Fibroblast of lung (primary cell): ENCODE measurements at regions not wholly inside any gene's neighbourhood (a gene's known extent, or its start where the extent isn't known, plus 50 kb on each side); places are given as distances from the start of the nearest gene placed in this dataset.

Experiments used
- DNase-seq, 2 donors: peaks; one replicate each; pipeline versions ENCODE4 v3.0.0 to v3.0.0-alpha.2; 2010; ENCODE audit warnings: low read depth in 2 of 2
- H2AFZ ChIP-seq: 2 replicates; pipeline ENCODE4 v1.5.1; 2012; ENCODE audit warnings: low read length, control low read depth, inconsistent platforms
- H3K27ac ChIP-seq: 2 replicates; pipeline ENCODE4 v1.5.1; 2011; ENCODE audit warnings: low read length, control low read depth; ENCODE audit not compliant: insufficient read depth
- H3K27me3 ChIP-seq: 2 replicates; pipeline ENCODE4 v1.5.1; 2011; ENCODE audit warnings: mild to moderate bottlenecking, low read length; ENCODE audit not compliant: control insufficient read depth, insufficient read depth
- H3K36me3 ChIP-seq: 2 replicates; pipeline ENCODE4 v1.5.1; 2011; ENCODE audit warnings: low read length; ENCODE audit not compliant: control insufficient read depth, insufficient read depth
- H3K4me1 ChIP-seq: 2 replicates; pipeline ENCODE4 v1.5.1; 2011; ENCODE audit warnings: low read length; ENCODE audit not compliant: control insufficient read depth, insufficient read depth; ENCODE audit errors: extremely low read depth
- H3K4me2 ChIP-seq: 2 replicates; pipeline ENCODE4 v1.5.1; 2011; ENCODE audit warnings: low read length, control low read depth; ENCODE audit not compliant: insufficient read depth; ENCODE audit errors: extremely low read depth
- H3K4me3 ChIP-seq, 4 experiments: fragments of 200-600 bp in 1 of 4; sonication (generic) in 1 of 4; replicated peaks in 1 of 4; 2 replicates each; pipeline ENCODE4 v1.5.1; 2011 to 2016; ENCODE audit warnings: low read length in 4 of 4, low read depth in 3 of 4, mild to moderate bottlenecking in 3 of 4, control low read depth in 2 of 4, inconsistent platforms in 1 of 4, mixed read lengths in 1 of 4; ENCODE audit not compliant: insufficient read depth in 1 of 4; ENCODE audit errors: control extremely low read depth in 1 of 4
- H3K79me2 ChIP-seq: 2 replicates; pipeline ENCODE4 v1.5.1; 2012; ENCODE audit warnings: mild to moderate bottlenecking, low read length, inconsistent platforms; ENCODE audit not compliant: control insufficient read depth, insufficient read depth
- H3K9ac ChIP-seq: 2 replicates; pipeline ENCODE4 v1.5.1; 2011; ENCODE audit warnings: mild to moderate bottlenecking, low read length, control low read depth; ENCODE audit not compliant: insufficient read depth
- H3K9me3 ChIP-seq: 2 replicates; pipeline ENCODE4 v1.5.1; 2012; ENCODE audit warnings: low read depth, low read length; ENCODE audit not compliant: control insufficient read depth, insufficient read depth
- H4K20me1 ChIP-seq: 2 replicates; pipeline ENCODE4 v1.5.1; 2011; ENCODE audit warnings: low read length; ENCODE audit not compliant: control insufficient read depth, insufficient read depth; ENCODE audit errors: extremely low read depth
- CTCF ChIP-seq, 2 donors: IDR thresholded peaks in 1 of 2; conservative IDR thresholded peaks in 1 of 2; 1 replicate in 1 of 2; 2 replicates in 1 of 2; pipeline ENCODE4 v1.5.1; 2011 to 2012; ENCODE audit warnings: low read length in 2 of 2, control low read depth in 1 of 2, inconsistent platforms in 1 of 2, low read depth in 1 of 2, mild to moderate bottlenecking in 1 of 2
- EZH2 ChIP-seq: IDR thresholded peaks from 2 replicates; pipeline ENCODE4 v1.5.1; 2012; ENCODE audit warnings: low read length, control low read depth, mild to moderate bottlenecking; ENCODE audit errors: missing control alignments

GRCh38 chr9:14529629-14530028 lies 163.6 kb downstream of the ZDHHC21 start:
- no peak for TF ChIP-seq EZH2
- H3K27ac ChIP-seq = no peak overlapping the region
- DNase-seq = no peak

GRCh38 chr9:14529054-14529453 lies 164.2 kb downstream of the ZDHHC21 start:
- Histone ChIP-seq H3K4me3 (no peak overlapping the region), H4K20me1 (no peaks in the 10 kb centered on the region), H3K79me2 (no peaks in the 10 kb centered on the region), H3K9me3 (no peaks in the 10 kb centered on the region), H3K4me1 (no peaks in the 10 kb centered on the region), H3K36me3 (no peaks in the 10 kb centered on the region), H3K27ac (no peak overlapping the region), H3K4me2 (no peak overlapping the region), H3K27me3 (no peaks in the 10 kb centered on the region), H2AFZ (no peak overlapping the region), H3K9ac (no peak overlapping the region)
- no peak for TF ChIP-seq CTCF (conservative IDR thresholded peaks at IDR 0.05 in 1 of 2, IDR thresholded peaks at IDR 0.05 in 1 of 2; ENCODE audit: low read depth in 1 of 2, low read length in 2 of 2)
- no peak for TF ChIP-seq EZH2
- DNase-seq = no peak

More at GRCh38 chr9:14529629-14530028, 163.6 kb downstream of the ZDHHC21 start:
- Histone ChIP-seq H3K36me3 (no peaks in the 10 kb centered on the region), H4K20me1 (no peaks in the 10 kb centered on the region), H3K9me3 (no peaks in the 10 kb centered on the region), H3K79me2 (no peaks in the 10 kb centered on the region), H2AFZ (no peak overlapping the region), H3K4me2 (no peak overlapping the region), H3K4me3 (no peak overlapping the region), H3K9ac (no peak overlapping the region), H3K4me1 (no peaks in the 10 kb centered on the region), H3K27me3 (no peaks in the 10 kb centered on the region)

- no peak overlapping the region for H3K27ac ChIP-seq
- no peak overlapping the region for H3K4me3 ChIP-seq
- H3K79me2 ChIP-seq = no peaks in the 10 kb centered on the region
- no peaks in the 10 kb centered on the region for H3K9me3 ChIP-seq
- DNase-seq = no peak
- no peaks in the 10 kb centered on the region for H3K4me1 ChIP-seq
- no peaks in the 10 kb centered on the region for H3K36me3 ChIP-seq
- no peaks in the 10 kb centered on the region for H4K20me1 ChIP-seq
- no peak overlapping the region for H3K4me2 ChIP-seq
- no peak overlapping the region for H2AFZ ChIP-seq
- no peak for TF ChIP-seq CTCF (conservative IDR thresholded peaks at IDR 0.05 in 1 of 2, IDR thresholded peaks at IDR 0.05 in 1 of 2; ENCODE audit: low read depth in 1 of 2, low read length in 2 of 2)
- TF ChIP-seq EZH2 = no peak
- no peaks in the 10 kb centered on the region for H3K27me3 ChIP-seq
- H3K9ac ChIP-seq = no peak overlapping the region
Observed at GRCh38 chr9:14526504-14526903, 166.7 kb downstream of the ZDHHC21 start.
